Sciatic nerve (tissue), 2 donors: ENCODE measurements at regions not wholly inside any gene's neighbourhood (a gene's known extent, or its start where the extent isn't known, plus 50 kb on each side); places are given as distances from the start of the nearest gene placed in this dataset.
"Not testable (repeated sequence)": the region's sequence is repeated elsewhere in the genome, so short reads cannot be mapped to it uniquely, and the experiment has no call there.

ENCODE experiments used
- ATAC-seq: fragments of 200-7000 bp; cut with Tn5 transposase; one replicate; pipeline ENCODE4 v1.9.1; 2020; ENCODE audit warnings: mild to moderate bottlenecking, moderate library complexity
- DNase-seq: peaks from one replicate; pipeline ENCODE4 v3.0.0-alpha.2; 2020; ENCODE audit warnings: low spot score
- intact Hi-C: fragments of 100-400 bp; cut with DNase I; formaldehyde crosslinking; loops from one replicate; pipeline ENCODE4 v1.14.2; 2022
- donor health status: DM: no; HTN: no; CAD: no.
- donor health status: DM: no; HTN: no; CAD: no.

DNA sequence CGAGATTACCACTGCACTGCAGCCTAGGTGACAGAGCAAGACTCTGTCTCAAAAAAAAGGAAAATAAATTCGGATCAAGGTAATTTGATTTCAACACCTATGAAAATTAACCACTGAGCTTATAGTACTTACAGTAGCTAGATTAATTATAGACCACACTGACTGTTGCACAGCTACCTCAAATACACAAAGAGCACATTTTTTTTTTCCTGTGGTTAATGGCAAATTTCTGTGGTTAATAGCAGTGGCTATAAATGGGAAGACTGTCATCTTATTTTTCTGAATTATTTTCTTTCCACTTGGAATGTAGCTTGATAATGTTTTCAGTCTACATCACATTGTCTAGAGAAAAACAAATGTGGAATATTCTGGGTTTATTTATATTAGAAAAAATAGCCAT, 1661.6 kb upstream of the PCDH7 start:
- DNase-seq: no peak
- no peak for ATAC-seq
- intact Hi-C loops: no loop called here

DNA sequence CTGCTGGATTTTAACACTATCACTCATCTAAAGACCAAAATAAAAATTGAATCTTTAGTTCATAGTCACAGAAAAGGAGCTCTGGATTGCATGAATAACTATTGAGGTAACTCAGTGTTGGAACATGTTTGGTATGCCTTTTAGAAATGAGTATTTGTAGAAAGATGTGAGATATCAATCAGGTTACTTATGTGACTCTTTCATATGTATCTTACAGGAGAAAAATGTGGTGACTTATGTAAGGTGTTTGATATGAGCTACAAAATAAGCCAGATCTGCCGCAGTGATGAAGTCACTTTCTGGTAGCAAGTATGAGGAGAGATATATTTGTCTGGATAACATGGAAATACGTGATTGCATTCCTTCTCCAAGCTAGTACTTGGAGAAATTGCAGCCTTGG, 1653.3 kb upstream of the PCDH7 start:
- intact Hi-C loops: no loop called here
- ATAC-seq: no peak
- no peak for DNase-seq

DNA sequence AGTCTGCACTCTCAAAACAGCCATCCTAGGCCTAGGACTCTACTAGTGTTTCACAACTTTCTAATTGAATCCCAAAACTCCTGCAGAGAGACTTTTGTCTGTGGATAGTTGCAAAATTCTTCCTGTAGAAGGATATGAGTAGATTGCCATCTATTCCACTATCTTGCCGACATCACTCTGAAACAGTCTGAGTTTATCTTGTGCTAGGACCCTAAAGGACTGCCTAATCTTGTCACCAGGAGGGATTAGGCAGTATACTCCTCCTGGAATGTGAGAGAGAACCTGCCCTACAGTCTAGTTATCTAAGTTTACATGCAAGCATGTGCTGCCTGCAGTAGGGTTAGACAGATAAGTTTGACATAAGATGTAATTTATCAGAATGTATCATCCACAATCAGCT, 1646.6 kb upstream of the PCDH7 start:
- ATAC-seq (no peak), DNase-seq (no peak)
- intact Hi-C loops: no loop called here

DNA sequence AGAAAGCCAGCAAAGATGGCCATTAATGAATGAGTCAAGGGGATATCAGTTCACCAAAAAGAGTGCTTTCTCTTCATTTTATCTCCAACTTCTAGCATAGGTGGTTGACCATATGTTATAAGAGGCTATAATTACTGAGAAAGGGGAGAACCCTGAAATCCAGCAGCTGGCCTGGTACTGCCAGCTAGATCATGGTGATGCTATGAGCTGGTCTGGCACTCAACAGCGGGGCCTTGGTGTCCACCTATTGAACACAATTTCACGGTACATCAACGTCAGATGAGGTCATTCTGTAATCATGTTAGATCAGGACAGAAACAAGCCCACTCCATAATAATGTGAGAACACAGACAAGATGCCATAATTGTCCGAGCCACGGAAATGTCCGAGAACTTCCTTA, 1644.8 kb upstream of the PCDH7 start:
- ATAC-seq: no peak
- no peak for DNase-seq
- intact Hi-C loops: no loop called here

DNA sequence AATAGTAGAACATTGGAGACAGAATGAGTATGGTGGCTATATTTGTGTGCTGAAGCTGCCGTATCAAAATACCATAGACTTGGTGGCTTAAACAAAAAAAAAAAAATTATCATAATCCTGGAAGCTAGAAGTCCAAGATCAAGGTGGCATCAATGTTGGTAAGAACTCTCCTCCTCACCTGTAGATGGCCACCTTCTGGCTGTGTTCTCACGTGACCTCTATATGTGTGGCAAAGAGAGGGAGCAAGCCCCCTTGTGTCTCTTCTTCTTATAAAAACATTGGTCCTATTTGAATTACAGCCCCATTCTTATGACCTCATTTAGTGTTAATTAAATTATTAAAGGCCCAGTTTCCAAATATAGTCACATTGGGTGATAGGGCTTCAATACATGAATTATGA, 1640.9 kb upstream of the PCDH7 start:
- intact Hi-C loops: no loop called here
- DNase-seq: no peak
- ATAC-seq: no peak

DNA sequence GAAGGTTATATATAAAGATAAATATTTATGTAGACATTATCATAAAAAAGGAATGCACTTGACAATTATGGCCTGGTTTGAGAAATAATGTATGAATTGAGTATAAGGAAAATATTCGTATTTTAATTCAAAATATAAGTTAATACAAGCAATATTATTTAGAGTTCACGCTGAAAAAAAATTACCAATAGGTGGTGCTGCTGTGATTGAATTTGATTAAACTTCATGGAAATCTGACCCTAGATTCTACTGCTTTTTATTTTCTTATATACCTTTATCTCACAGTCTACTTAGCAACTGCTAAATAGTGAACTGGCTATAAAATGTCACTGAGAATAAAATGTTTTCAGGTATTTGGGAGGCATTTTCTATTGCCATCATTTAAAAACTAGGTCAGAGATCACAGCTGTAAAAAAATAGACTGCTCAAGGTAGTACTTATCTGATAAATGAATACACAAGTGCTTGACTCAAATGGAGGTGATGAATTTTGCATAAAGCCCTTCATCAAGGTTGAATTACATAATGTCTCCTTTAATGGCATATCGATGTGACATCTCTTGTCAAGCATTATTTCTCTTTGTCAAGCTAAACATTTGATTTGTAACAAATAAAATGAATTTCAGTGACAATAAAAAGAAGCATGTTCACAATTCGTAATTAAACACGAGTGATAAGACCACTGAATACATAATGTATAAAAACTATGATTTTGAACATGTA, 1638.8 kb upstream of the PCDH7 start:
- ATAC-seq (no peak), DNase-seq (no peak)
- intact Hi-C loops: no loop called here

DNA sequence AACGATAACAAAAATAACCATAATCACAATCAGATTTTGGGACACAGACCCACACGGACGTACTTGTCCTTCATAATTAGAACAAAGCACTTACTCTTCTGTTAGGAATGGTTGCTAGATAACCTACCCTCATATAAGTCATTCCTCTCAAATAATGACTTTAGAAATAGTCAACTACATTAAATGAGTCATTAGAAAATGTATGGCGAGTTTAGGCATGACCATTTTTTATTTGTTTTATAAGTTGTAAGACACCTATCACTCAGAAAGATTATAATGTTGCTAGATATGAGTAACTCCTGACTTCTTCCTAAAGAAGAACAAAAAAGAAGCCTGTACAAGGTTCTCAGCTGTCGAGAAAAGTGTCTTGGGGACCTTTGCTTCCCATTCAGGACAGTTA, 1637.5 kb upstream of the PCDH7 start:
- no peak for ATAC-seq
- intact Hi-C loops: no loop called here
- DNase-seq: no peak

DNA sequence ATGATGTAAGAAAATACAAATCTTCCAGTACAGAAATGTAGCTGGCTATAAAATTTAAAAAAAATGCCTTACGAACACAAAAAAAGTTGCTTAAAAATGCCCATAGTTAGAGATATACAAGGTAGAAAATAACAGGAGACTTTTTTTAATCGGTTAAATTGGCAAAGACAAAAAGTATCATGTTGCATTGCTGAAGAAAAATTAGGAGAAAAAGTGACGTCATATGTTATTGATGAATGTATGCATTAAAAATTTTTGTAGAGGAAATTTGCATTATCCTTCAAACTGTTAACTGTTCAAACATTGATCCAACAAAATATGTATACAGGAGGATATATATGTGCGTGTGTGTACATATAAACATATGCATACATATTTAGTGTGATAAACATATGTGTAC, 1634.4 kb upstream of the PCDH7 start:
- DNase-seq (no peak), ATAC-seq (no peak)
- intact Hi-C loops: no loop called here

DNA sequence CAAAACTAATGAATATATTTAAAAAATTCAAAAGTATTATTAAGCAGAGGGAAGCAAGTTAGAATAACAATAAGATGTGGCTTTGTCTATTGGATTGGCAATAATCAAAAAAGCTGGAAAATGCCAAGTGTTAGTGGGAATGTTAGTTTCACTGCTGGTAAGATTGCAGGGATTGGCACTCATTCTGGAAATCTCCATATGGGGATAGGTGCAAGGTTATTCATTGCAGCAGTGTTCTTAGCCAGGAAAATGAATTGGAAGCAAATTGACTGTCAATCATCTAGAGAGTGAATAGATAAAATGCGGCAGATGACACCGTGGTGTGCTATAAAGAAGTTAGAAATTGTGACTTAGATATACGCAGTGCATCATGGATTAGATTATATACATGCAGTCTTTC, 1615.5 kb upstream of the PCDH7 start:
- no peak for ATAC-seq
- DNase-seq: no peak
- intact Hi-C loops: no loop called here

DNA sequence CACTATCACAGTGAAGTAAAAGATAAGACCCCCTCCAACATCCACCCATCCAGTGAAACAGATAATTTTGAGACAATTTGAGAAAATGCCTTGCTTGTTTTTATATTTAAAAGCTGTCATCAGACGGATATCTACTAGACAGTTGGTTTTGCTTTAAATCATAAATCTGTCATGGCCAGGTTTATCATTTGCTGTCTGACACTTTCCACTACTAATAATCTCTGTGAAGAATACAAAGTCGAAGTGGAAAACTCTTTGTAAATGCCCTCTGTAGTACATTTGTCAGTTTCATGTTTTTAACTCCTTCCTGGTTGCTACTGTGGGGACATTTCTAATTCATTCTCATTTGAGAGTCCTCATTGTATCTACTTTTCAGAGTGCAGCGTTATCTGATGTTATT, 1606.2 kb upstream of the PCDH7 start:
- intact Hi-C loops: no loop called here
- ATAC-seq: no peak
- DNase-seq: no peak

DNA sequence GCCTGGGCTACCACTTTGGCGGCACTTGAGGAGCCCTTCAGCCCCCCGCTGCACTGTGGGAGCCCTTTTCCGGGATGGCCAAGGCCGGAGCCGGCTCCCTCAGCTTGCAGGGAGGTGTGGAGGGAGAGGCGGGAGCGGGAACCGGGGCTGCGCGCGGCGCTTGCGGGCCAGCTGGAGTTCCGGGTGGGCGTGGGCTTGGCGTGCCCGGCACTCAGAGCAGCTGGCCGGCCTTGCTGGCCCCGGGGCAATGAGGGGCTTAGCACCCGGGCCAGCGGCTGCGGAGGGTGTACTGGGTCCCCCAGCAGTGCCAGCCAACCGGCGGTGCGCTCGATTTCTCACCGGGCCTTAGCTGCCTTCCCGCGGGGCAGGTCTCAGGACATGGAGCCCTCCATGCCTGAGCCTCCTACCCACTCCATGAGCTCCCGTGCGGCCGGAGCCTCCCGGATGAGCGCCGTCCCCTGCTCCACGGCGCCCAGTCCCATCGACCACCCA, 1602.9 kb upstream of the PCDH7 start:
- DNase-seq, intact Hi-C loops, ATAC-seq: not testable (repeated sequence)

DNA sequence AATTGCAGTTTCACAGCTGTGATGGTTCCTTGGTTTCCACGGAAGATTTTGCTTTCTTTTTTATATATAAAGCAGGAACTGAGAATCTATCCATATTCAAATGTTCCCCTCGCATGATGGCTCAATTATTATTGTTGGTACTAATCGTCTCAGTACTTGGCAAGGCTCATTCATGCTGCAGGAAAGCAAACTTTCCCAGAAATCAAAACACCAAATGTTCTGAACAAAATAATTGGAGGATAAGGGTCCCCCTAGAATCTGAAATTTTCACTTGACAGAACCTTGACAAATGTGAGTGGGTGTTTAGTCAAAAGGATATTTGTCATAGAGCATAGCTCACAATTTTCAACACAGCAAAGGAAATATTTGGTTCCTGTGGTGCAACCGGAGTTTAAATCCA, 1598.6 kb upstream of the PCDH7 start:
- intact Hi-C loops: no loop called here
- no peak for ATAC-seq
- no peak for DNase-seq

DNA sequence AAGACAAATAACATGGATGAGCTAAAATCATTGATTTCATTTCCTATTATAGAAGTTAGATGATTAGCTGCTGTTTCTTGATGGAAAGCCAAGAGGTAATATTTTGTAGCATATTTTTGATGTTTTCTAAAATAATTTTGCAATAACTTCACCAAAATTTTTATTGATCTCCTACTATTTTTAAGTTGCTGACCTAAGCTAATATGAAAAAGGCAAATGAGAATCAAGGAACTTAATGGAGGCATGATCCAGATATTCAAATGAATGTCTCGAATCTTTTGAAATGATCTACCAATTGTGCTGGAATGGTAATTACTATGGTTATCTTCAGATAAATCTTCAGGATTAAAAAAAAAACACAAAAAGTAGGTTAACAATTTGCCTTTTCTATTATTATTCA, 1591.4 kb upstream of the PCDH7 start:
- no peak for DNase-seq
- intact Hi-C loops: no loop called here
- ATAC-seq: no peak

DNA sequence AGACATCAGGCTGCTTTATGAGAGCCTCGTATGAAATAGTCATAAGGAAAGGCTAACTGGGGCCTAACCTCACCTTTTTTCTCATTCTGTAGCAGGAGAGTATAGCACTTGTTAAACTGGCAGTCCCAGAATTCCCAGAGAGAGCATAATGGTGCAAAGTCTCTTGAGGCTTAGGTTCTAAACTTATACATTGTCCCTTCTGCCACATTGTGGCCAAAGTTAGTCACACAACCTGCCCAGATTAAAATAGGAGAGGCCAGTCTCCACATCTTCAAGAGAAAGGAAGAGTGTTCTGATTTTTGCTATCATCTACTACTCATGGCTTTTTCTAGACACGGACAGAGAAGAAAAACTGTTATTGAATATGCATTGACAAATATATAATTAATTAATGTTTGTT, 1588.9 kb upstream of the PCDH7 start:
- intact Hi-C loops: no loop called here
- DNase-seq (no peak), ATAC-seq (no peak)

DNA sequence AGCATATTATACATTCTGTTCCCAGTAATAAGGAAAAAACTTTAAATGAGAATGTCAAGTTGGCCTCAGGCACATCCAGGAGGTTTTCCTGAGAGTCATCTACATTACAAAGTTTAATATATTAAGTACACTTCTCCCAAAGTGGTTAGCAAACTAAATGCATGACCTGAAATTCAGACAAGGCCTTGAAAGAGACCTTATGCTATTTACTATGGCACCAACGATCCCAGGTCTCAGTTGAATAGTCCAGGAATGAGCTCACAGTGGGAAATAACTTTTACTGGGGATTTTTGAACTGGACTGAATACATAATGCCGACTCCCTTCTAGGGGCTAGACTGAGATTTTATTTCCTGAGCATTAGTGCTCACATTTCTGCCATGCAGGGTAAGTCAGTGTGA, 1577.5 kb upstream of the PCDH7 start:
- no peak for DNase-seq
- intact Hi-C loops: no loop called here
- no peak for ATAC-seq

DNA sequence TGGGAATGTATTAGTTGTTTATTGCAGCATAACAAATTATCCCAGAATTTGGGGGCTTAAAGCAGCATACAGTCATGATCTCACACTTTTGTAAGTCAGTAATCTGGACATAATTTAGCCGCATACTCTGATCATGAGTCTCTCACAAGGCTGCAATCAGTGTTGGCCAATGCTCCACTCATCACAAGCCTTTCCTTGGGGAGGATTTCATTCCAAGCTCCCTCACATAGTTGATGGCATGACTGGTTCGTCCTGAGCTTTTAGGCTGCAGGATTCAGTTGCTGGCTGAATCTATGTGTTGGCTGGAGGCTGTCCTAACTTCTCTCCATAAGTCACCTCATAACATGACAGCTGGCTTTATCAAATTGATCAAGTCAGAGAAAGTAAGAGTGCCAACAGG, 1568.6 kb upstream of the PCDH7 start:
- ATAC-seq (no peak), DNase-seq (no peak)
- intact Hi-C loops: no loop called here

DNA sequence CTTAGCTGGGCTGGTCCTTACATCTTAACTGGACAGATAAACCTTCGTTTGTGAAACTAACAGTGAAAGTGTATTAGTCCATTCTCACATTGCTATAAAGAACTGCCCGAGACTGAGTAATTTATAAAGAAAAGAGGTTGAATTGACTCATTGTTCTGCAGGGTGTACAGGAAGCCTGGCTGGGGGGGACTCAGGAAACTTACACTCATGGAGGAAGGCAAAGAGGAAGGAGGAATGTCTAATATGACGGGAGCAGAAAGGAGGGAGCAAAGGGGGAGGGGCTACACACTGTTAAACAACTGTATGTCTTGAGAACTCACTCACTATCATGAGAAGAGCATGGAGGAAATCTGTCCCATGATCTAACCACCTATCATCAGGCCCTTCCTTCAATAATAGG, 1566.5 kb upstream of the PCDH7 start:
- ATAC-seq: no peak
- intact Hi-C loops: no loop called here
- no peak for DNase-seq

DNA sequence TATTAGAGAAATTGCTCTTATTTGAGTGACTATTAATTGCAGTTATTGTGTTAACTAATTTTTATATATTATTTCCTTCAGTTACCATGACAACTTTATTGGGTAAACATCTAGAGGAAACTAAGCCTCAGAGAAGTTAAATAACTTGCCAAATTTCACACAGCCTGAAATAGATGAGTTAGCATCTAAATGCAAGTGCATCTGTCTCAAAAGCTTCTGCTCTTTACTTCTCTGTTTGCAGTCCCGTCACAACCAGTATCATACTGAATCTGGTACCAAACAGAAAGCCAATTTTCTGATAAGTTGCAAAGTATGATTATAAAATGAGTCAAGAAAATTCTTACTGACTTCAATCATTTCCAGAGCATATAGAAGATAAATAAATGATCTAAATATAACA, 1544.9 kb upstream of the PCDH7 start:
- DNase-seq: no peak
- no peak for ATAC-seq
- intact Hi-C loops: no loop called here

DNA sequence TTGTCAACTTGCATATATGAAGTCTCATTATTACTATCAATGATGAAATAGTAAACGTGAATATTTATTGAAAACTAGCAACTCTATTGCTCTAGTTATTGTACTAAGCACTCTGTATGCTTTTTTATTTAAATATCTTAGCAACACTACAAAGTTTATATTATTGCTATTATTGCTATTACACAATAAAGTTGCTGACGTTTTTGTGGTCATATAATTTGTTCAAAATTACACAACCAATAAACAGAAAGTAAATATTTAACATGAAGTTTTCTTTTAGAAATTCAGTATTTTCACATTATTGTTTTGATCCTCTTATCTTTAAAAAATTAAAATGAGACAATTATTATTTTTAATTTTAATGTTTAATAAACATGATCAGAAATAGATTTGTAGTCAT, 1521.1 kb upstream of the PCDH7 start:
- intact Hi-C loops: no loop called here
- DNase-seq: no peak
- no peak for ATAC-seq

DNA sequence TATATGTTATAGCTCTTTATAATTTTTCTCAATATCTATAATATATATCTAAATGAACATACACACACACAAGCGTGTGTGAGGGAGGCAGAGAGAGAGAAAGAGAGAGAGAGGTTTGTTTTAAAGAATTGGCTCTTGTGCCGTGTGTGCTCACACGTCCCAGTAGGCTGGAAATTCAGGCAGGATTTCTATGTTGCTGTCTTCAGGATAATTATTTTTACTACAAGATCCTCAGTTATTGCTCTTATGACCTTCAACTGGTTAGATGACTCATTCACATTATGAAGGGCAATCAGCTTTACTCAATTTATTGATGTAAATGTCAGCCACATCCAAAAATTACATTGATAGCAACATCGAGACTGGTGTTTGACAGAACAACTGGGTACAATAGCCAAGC, 1520.7 kb upstream of the PCDH7 start:
- ATAC-seq: no peak
- intact Hi-C loops: no loop called here
- no peak for DNase-seq

DNA sequence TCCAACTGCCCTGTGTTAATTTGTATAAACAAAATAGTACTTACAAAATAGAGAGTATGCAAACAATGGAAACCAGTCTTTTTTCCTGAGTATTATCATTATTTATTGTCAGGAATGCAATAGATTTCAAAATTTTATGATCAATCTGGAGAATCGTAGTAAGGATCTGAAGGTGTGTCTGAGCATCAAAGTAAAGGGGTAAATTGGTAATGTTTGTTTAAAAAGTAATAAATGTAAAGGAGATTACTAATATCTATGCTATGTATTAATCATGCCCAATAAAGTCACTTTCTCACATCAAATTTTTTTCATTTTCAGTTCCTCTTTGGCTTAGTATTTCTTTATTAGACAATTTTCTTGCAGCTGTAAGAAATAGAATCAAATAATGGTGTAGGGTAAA, 1507.1 kb upstream of the PCDH7 start:
- DNase-seq: no peak
- intact Hi-C loops: no loop called here
- ATAC-seq: no peak

DNA sequence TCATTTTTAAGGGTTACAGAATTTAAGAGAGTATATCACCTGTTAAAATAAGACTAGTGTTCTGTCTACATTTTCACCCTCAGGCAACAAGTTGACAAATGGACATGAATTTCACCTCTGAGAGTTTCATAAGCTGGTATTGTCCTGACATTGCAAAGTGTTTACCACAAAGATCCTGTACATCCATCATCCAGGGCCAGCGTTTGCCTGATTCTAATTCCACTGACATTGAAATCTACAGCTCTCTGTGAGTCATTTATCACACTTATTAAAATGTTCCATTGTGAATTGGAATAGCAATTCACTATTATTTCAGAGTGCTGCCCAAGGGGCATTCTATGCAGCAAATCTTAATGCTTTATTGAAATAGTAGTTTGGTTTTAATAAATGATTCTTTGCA, 1499.4 kb upstream of the PCDH7 start:
- ATAC-seq (no peak), DNase-seq (no peak)
- intact Hi-C loops: no loop called here
